IMR-90 (cell line): ENCODE measurements at regions not wholly inside any gene's neighbourhood (a gene's known extent, or its start where the extent isn't known, plus 50 kb on each side); places are given as distances from the start of the nearest gene placed in this dataset.
"Not testable (repeated sequence)": the region's sequence is repeated elsewhere in the genome, so short reads cannot be mapped to it uniquely, and the experiment has no call there.

Experiments
- ATAC-seq: fragments of 200-7000 bp; cut with Tn5 transposase; 2 replicates; pipeline ENCODE4 v1.9.1; 2020; ENCODE audit warnings: low read depth, mild to moderate bottlenecking, moderate library complexity
- BruUV-seq: library from RNA; stranded (reverse); fragments of 400-500 nt; replicated peaks from 2 replicates; lab custom pipeline; 2021; lab: Mats Ljungman, UMichigan
- CTCF ChIA-PET: fragments of 300-600 bp; formaldehyde crosslinking; extraction: SDS; loops from one replicate; lab custom pipeline; 2021; ENCODE audit warnings: antibody characterized with exemption; lab: Yijun Ruan, JAX
- POLR2A ChIA-PET: fragments of 300-600 bp; sonication (Branson Sonifier 250); formaldehyde crosslinking; loops from one replicate; lab custom pipeline; 2022; ENCODE audit warnings: antibody characterized with exemption; ENCODE audit not compliant: unreplicated experiment; lab: Charles Lee
- DNase-seq: peaks from one replicate; pipeline ENCODE4 v3.0.0; 2013
- H2AFZ ChIP-seq: replicated peaks from 2 replicates; pipeline ENCODE3; 2013; ENCODE audit warnings: low read length, mild to moderate bottlenecking; ENCODE audit not compliant: poor library complexity
- H2AK5ac ChIP-seq: 2 replicates; pipeline ENCODE4 v1.6.1; 2013; ENCODE audit warnings: low read depth, low read length, inconsistent platforms
- H2AK9ac ChIP-seq: replicated peaks from 2 replicates; pipeline ENCODE3; 2013; ENCODE audit warnings: mild to moderate bottlenecking, low read depth, low read length, moderate library complexity; ENCODE audit not compliant: poor library complexity
- H2BK120ac ChIP-seq: 2 replicates; pipeline ENCODE4 v1.6.1; 2013; ENCODE audit warnings: low read depth, low read length, inconsistent platforms
- H2BK15ac ChIP-seq: 3 replicates; pipeline ENCODE4 v1.6.1; 2013; ENCODE audit warnings: low read depth, low read length, inconsistent platforms
- H2BK20ac ChIP-seq: 2 replicates; pipeline ENCODE4 v1.6.1; 2013; ENCODE audit warnings: low read depth, mild to moderate bottlenecking, inconsistent platforms, low read length, moderate library complexity
- H2BK5ac ChIP-seq: 2 replicates; pipeline ENCODE4 v1.6.1; 2013; ENCODE audit warnings: mild to moderate bottlenecking, low read depth, low read length, inconsistent platforms; ENCODE audit not compliant: poor library complexity, severe bottlenecking
- H3K14ac ChIP-seq: replicated peaks from 2 replicates; pipeline ENCODE4 v1.6.1; 2013; ENCODE audit warnings: low read depth, low read length, inconsistent platforms
- H3K18ac ChIP-seq: 2 replicates; pipeline ENCODE4 v1.6.1; 2013; ENCODE audit warnings: low read depth, low read length, control low read depth
- H3K23ac ChIP-seq: 2 replicates; pipeline ENCODE4 v1.6.1; 2013; ENCODE audit warnings: low read depth, low read length, inconsistent platforms
- H3K27ac ChIP-seq: 2 replicates; pipeline ENCODE4 v1.5.1; 2013; ENCODE audit warnings: mild to moderate bottlenecking, control low read depth, low read length; ENCODE audit not compliant: insufficient read depth
- H3K27me3 ChIP-seq: 2 replicates; pipeline ENCODE4 v1.6.1; 2013; ENCODE audit warnings: low read length; ENCODE audit not compliant: control insufficient read depth, insufficient read depth
- H3K36me3 ChIP-seq: 2 replicates; pipeline ENCODE4 v1.6.1; 2013; ENCODE audit warnings: low read length, mixed read lengths; ENCODE audit not compliant: control insufficient read depth, insufficient read depth
- H3K4ac ChIP-seq: 2 replicates; pipeline ENCODE4 v1.6.1; 2013; ENCODE audit warnings: low read depth, low read length, inconsistent platforms
- H3K4me1 ChIP-seq: 2 replicates; pipeline ENCODE4 v1.6.1; 2013; ENCODE audit warnings: low read length, mixed read lengths; ENCODE audit not compliant: control insufficient read depth, insufficient read depth
- H3K4me2 ChIP-seq: 2 replicates; pipeline ENCODE4 v1.6.1; 2013; ENCODE audit warnings: low read depth, mild to moderate bottlenecking, control low read depth, low read length, moderate library complexity
- H3K4me3 ChIP-seq: 2 replicates; pipeline ENCODE4 v1.5.1; 2013; ENCODE audit warnings: low read depth, mild to moderate bottlenecking, control low read depth, low read length, moderate library complexity; ENCODE audit not compliant: insufficient read depth
- H3K56ac ChIP-seq: 2 replicates; pipeline ENCODE4 v1.6.1; 2013; ENCODE audit warnings: low read length, inconsistent platforms; ENCODE audit not compliant: insufficient read depth; ENCODE audit errors: extremely low read depth
- H3K79me1 ChIP-seq, 2 experiments: 2 replicates each; pipeline ENCODE4 v1.6.1; 2013; ENCODE audit warnings: low read length in 2 of 2, inconsistent platforms in 1 of 2, low read depth in 1 of 2
- H3K9ac ChIP-seq: 2 replicates; pipeline ENCODE4 v1.6.1; 2013; ENCODE audit warnings: low read depth, low read length, control low read depth
- H3K9me1 ChIP-seq: 2 replicates; pipeline ENCODE4 v1.6.1; 2013; ENCODE audit warnings: low read length, inconsistent platforms; ENCODE audit not compliant: insufficient read depth
- H3K9me3 ChIP-seq: 2 replicates; pipeline ENCODE4 v1.6.1; 2013; ENCODE audit warnings: low read length; ENCODE audit not compliant: control insufficient read depth, insufficient read depth
- H4K20me1 ChIP-seq: 2 replicates; pipeline ENCODE4 v1.6.1; 2013; ENCODE audit warnings: low read length, inconsistent platforms; ENCODE audit not compliant: insufficient read depth
- H4K5ac ChIP-seq: 2 replicates; pipeline ENCODE4 v1.6.1; 2013; ENCODE audit warnings: mild to moderate bottlenecking, low read depth, low read length, control low read depth
- H4K8ac ChIP-seq, 2 experiments: 2 replicates each; pipeline ENCODE4 v1.6.1; 2013; ENCODE audit warnings: low read depth in 2 of 2, low read length in 2 of 2, control low read depth in 1 of 2, inconsistent platforms in 1 of 2
- H4K91ac ChIP-seq: 2 replicates; pipeline ENCODE4 v1.6.1; 2013; ENCODE audit warnings: low read depth, low read length, inconsistent platforms; ENCODE audit not compliant: insufficient read depth
- WGBS, 2 experiments: methylation state at CpG; one replicate each; pipeline versions ENCODE4 v1.1.5 to v1.1.7; 2013; ENCODE audit warnings: missing lambda C conversion rate in 2 of 2; ENCODE audit not compliant: insufficient read length in 1 of 2; ENCODE audit errors: extremely low coverage in 2 of 2; 5-methylcytosine and 5-hydroxymethylcytosine counted together
- dilution Hi-C: fragments of 300-500 bp; cut with HindIII; formaldehyde crosslinking; loops from one replicate; pipeline ENCODE4 v1.14.3; 2018; ENCODE audit warnings: low sequenced_read_pairs; ENCODE audit not compliant: unreplicated experiment
- in situ Hi-C: fragments of 300-500 bp; cut with MboI; formaldehyde crosslinking; loops from 3 replicates; pipeline ENCODE4 v1.14.3; 2019; ENCODE audit warnings: low sequenced_read_pairs, inconsistent platforms, mixed read lengths
- intact Hi-C: fragments of 100-400 bp; cut with micrococcal nuclease; formaldehyde crosslinking; loops from 2 replicates; pipeline ENCODE4 v1.10.0; 2022

- H4K8ac ChIP-seq, H3K27ac ChIP-seq, H2BK15ac ChIP-seq, in situ Hi-C loops, H3K18ac ChIP-seq, BruUV-seq, H2BK5ac ChIP-seq, H3K56ac ChIP-seq, H4K20me1 ChIP-seq, H2AK5ac ChIP-seq, H3K14ac ChIP-seq, H3K4me1 ChIP-seq, ATAC-seq, H2BK120ac ChIP-seq, intact Hi-C loops, H3K9me3 ChIP-seq, H3K4me2 ChIP-seq, H2AK9ac ChIP-seq, H3K9me1 ChIP-seq, H3K9ac ChIP-seq, H3K23ac ChIP-seq, H3K4me3 ChIP-seq, H3K4ac ChIP-seq, DNase-seq, dilution Hi-C loops, H3K36me3 ChIP-seq, POLR2A ChIA-PET, CTCF ChIA-PET, H3K79me1 ChIP-seq, H4K5ac ChIP-seq, H2AFZ ChIP-seq, H3K27me3 ChIP-seq, H2BK20ac ChIP-seq, H4K91ac ChIP-seq: not testable (repeated sequence)
- no CpG with 5 or more reads among the region's 4 CpGs for WGBS, 2 experiments
Observed at GRCh38 chr11:45731171-45731570, 65.7 kb upstream of the CHST1 start.
